ENCODE measurements at regions not wholly inside any gene's neighbourhood (a gene's known extent, or its start where the extent isn't known, plus 50 kb on each side); places are given as distances from the start of the nearest gene placed in this dataset.

GRCh38 chr17:79361873-79362771 is 248.7 kb downstream of the RBFOX3 start:
- no peaks in the 10 kb centered on the region for H3K4me1 ChIP-seq (ENCODE audit: control insufficient read depth, insufficient read depth, low read length)
- H3K4me3 ChIP-seq (ENCODE audit: low read length) = no peak overlapping the region
- no peaks in the 10 kb centered on the region for H3K9me3 ChIP-seq (ENCODE audit: control insufficient read depth, insufficient read depth, low read length)
- no CpG with 5 or more reads among the region's 29 CpGs for WGBS (ENCODE audit: insufficient coverage, insufficient read length)
- no peak for DNase-seq (ENCODE audit: low read depth, low spot score)
- no peaks in the 10 kb centered on the region; the same call in 1 of the 2 replicates for H3K36me3 ChIP-seq (ENCODE audit: control insufficient read depth, insufficient read depth, low read length)
- no peaks in the 10 kb centered on the region for H3K27me3 ChIP-seq (ENCODE audit: control insufficient read depth, insufficient read depth, low read length)
- H3K27ac ChIP-seq (ENCODE audit: low read length) = no peak overlapping the region

GRCh38 chr17:79361221-79361734 is 249.6 kb downstream of the RBFOX3 start:
- Histone ChIP-seq H3K36me3 (ENCODE audit: control insufficient read depth, insufficient read depth, low read length) (no peaks in the 10 kb centered on the region; the same call in 1 of the 2 replicates), H3K9me3 (ENCODE audit: control insufficient read depth, insufficient read depth, low read length) (no peaks in the 10 kb centered on the region), H3K27ac (ENCODE audit: low read length) (no peak overlapping the region)

GRCh38 chr17:79360196-79360595 is 250.7 kb downstream of the RBFOX3 start:
- no CpG with 5 or more reads among the region's 17 CpGs for WGBS (ENCODE audit: insufficient coverage, insufficient read length)
- no peaks in the 10 kb centered on the region; the same call in 1 of the 2 replicates for H3K36me3 ChIP-seq (ENCODE audit: control insufficient read depth, insufficient read depth, low read length)
- no peaks in the 10 kb centered on the region for H3K9me3 ChIP-seq (ENCODE audit: control insufficient read depth, insufficient read depth, low read length)
- no peaks in the 10 kb centered on the region for H3K4me1 ChIP-seq (ENCODE audit: control insufficient read depth, insufficient read depth, low read length)
- no peak overlapping the region for H3K4me3 ChIP-seq (ENCODE audit: low read length)
- no peak overlapping the region for H3K27ac ChIP-seq (ENCODE audit: low read length)
- no peaks in the 10 kb centered on the region for H3K27me3 ChIP-seq (ENCODE audit: control insufficient read depth, insufficient read depth, low read length)
- no peak for DNase-seq (ENCODE audit: low read depth, low spot score)

More at GRCh38 chr17:79361221-79361734, 249.6 kb downstream of the RBFOX3 start:
- Histone ChIP-seq H3K27me3 (ENCODE audit: control insufficient read depth, insufficient read depth, low read length) (no peaks in the 10 kb centered on the region), H3K4me1 (ENCODE audit: control insufficient read depth, insufficient read depth, low read length) (no peaks in the 10 kb centered on the region), H3K4me3 (ENCODE audit: low read length) (no peak overlapping the region)
- no peak for DNase-seq (ENCODE audit: low read depth, low spot score)
- no CpG with 5 or more reads among the region's 12 CpGs for WGBS (ENCODE audit: insufficient coverage, insufficient read length)

- no CpG with 5 or more reads among the region's 16 CpGs for WGBS (ENCODE audit: insufficient coverage, insufficient read length)
- no peaks in the 10 kb centered on the region for H3K27me3 ChIP-seq (ENCODE audit: control insufficient read depth, insufficient read depth, low read length)
- H3K27ac ChIP-seq (ENCODE audit: low read length) = no peak overlapping the region
Measured at GRCh38 chr17:79356839-79357447, 253.9 kb downstream of the RBFOX3 start.

GRCh38 chr17:79355165-79355564 is 255.7 kb downstream of the RBFOX3 start:
- Histone ChIP-seq H3K27me3 (ENCODE audit: control insufficient read depth, insufficient read depth, low read length) (no peaks in the 10 kb centered on the region), H3K27ac (ENCODE audit: low read length) (no peak overlapping the region), H3K36me3 (ENCODE audit: control insufficient read depth, insufficient read depth, low read length) (no peaks in the 10 kb centered on the region), H3K4me3 (ENCODE audit: low read length) (no peak overlapping the region), H3K9me3 (ENCODE audit: control insufficient read depth, insufficient read depth, low read length) (no peaks in the 10 kb centered on the region), H3K4me1 (ENCODE audit: control insufficient read depth, insufficient read depth, low read length) (no peaks in the 10 kb centered on the region; the same call in 1 of the 2 replicates)
- no CpG with 5 or more reads among the region's 12 CpGs for WGBS (ENCODE audit: insufficient coverage, insufficient read length)
- DNase-seq (ENCODE audit: low read depth, low spot score) = no peak

More at GRCh38 chr17:79356839-79357447, 253.9 kb downstream of the RBFOX3 start:
- H3K4me3 ChIP-seq (ENCODE audit: low read length) = no peak overlapping the region
- no peaks in the 10 kb centered on the region for H3K9me3 ChIP-seq (ENCODE audit: control insufficient read depth, insufficient read depth, low read length)
- no peaks in the 10 kb centered on the region for H3K4me1 ChIP-seq (ENCODE audit: control insufficient read depth, insufficient read depth, low read length)
- no peaks in the 10 kb centered on the region for H3K36me3 ChIP-seq (ENCODE audit: control insufficient read depth, insufficient read depth, low read length)
- DNase-seq (ENCODE audit: low read depth, low spot score) = no peak

GRCh38 chr17:79354173-79354820 is 256.6 kb downstream of the RBFOX3 start:
- H3K27ac ChIP-seq (ENCODE audit: low read length) = no peak overlapping the region
- H3K4me1 ChIP-seq (ENCODE audit: control insufficient read depth, insufficient read depth, low read length) = no peaks in the 10 kb centered on the region; the same call in 1 of the 2 replicates
- H3K27me3 ChIP-seq (ENCODE audit: control insufficient read depth, insufficient read depth, low read length) = no peaks in the 10 kb centered on the region
- H3K36me3 ChIP-seq (ENCODE audit: control insufficient read depth, insufficient read depth, low read length) = no peaks in the 10 kb centered on the region
- no CpG with 5 or more reads among the region's 15 CpGs for WGBS (ENCODE audit: insufficient coverage, insufficient read length)
- no peaks in the 10 kb centered on the region for H3K9me3 ChIP-seq (ENCODE audit: control insufficient read depth, insufficient read depth, low read length)
- H3K4me3 ChIP-seq (ENCODE audit: low read length) = no peak overlapping the region
- no peak for DNase-seq (ENCODE audit: low read depth, low spot score)

GRCh38 chr17:79353548-79353947 is 257.3 kb downstream of the RBFOX3 start:
- DNase-seq (ENCODE audit: low read depth, low spot score) = no peak
- Histone ChIP-seq H3K9me3 (ENCODE audit: control insufficient read depth, insufficient read depth, low read length) (no peaks in the 10 kb centered on the region), H3K27ac (ENCODE audit: low read length) (no peak overlapping the region), H3K27me3 (ENCODE audit: control insufficient read depth, insufficient read depth, low read length) (no peaks in the 10 kb centered on the region), H3K4me3 (ENCODE audit: low read length) (no peak overlapping the region), H3K4me1 (ENCODE audit: control insufficient read depth, insufficient read depth, low read length) (no peaks in the 10 kb centered on the region; the same call in 1 of the 2 replicates), H3K36me3 (ENCODE audit: control insufficient read depth, insufficient read depth, low read length) (no peaks in the 10 kb centered on the region)
- WGBS (ENCODE audit: insufficient coverage, insufficient read length) = no CpG with 5 or more reads among the region's 14 CpGs

GRCh38 chr17:79353016-79353415 is 257.8 kb downstream of the RBFOX3 start:
- H3K27ac ChIP-seq (ENCODE audit: low read length) = no peak overlapping the region
- no peaks in the 10 kb centered on the region for H3K27me3 ChIP-seq (ENCODE audit: control insufficient read depth, insufficient read depth, low read length)
- no peaks in the 10 kb centered on the region for H3K36me3 ChIP-seq (ENCODE audit: control insufficient read depth, insufficient read depth, low read length)
- WGBS (ENCODE audit: insufficient coverage, insufficient read length) = no CpG with 5 or more reads among the region's 8 CpGs
- H3K9me3 ChIP-seq (ENCODE audit: control insufficient read depth, insufficient read depth, low read length) = no peaks in the 10 kb centered on the region
- DNase-seq (ENCODE audit: low read depth, low spot score) = no peak
- H3K4me3 ChIP-seq (ENCODE audit: low read length) = no peak overlapping the region
- H3K4me1 ChIP-seq (ENCODE audit: control insufficient read depth, insufficient read depth, low read length) = no peaks in the 10 kb centered on the region; the same call in 1 of the 2 replicates

- no peak for DNase-seq (ENCODE audit: low read depth, low spot score)
- H3K4me3 ChIP-seq (ENCODE audit: low read length) = no peak overlapping the region
- no peaks in the 10 kb centered on the region for H3K9me3 ChIP-seq (ENCODE audit: control insufficient read depth, insufficient read depth, low read length)
- WGBS (ENCODE audit: insufficient coverage, insufficient read length) = no CpG with 5 or more reads among the region's 7 CpGs
- H3K36me3 ChIP-seq (ENCODE audit: control insufficient read depth, insufficient read depth, low read length) = no peaks in the 10 kb centered on the region
- H3K4me1 ChIP-seq (ENCODE audit: control insufficient read depth, insufficient read depth, low read length) = no peaks in the 10 kb centered on the region; the same call in 1 of the 2 replicates
- no peaks in the 10 kb centered on the region for H3K27me3 ChIP-seq (ENCODE audit: control insufficient read depth, insufficient read depth, low read length)
- no peak overlapping the region for H3K27ac ChIP-seq (ENCODE audit: low read length)
Measured at GRCh38 chr17:79350533-79350932, 260.3 kb downstream of the RBFOX3 start.

Measured in iPS DF 6.9 (cell line).